Mesenchymal stem cell (in vitro differentiated cells and primary cell): ENCODE measurements at regions not wholly inside any gene's neighbourhood (a gene's known extent, or its start where the extent isn't known, plus 50 kb on each side); places are given as distances from the start of the nearest gene placed in this dataset.

Experiments used
- DNase-seq: peaks from one replicate; pipeline ENCODE4 v3.0.0-alpha.2; 2013
- H2AFZ ChIP-seq: one replicate; pipeline ENCODE4 v1.6.1; 2013; ENCODE audit warnings: low read depth, mild to moderate bottlenecking, control low read depth, inconsistent platforms, low read length, moderate library complexity
- H2AK5ac ChIP-seq: 2 replicates; pipeline ENCODE4 v1.6.1; 2013; ENCODE audit warnings: low read length, moderate library complexity, mild to moderate bottlenecking, inconsistent platforms; ENCODE audit not compliant: severe bottlenecking
- H2BK120ac ChIP-seq: one replicate; pipeline ENCODE4 v1.6.1; 2013; ENCODE audit warnings: low read depth, mild to moderate bottlenecking, inconsistent platforms, low read length, moderate library complexity
- H2BK12ac ChIP-seq, 2 experiments: one replicate each; pipeline ENCODE4 v1.6.1; 2013; ENCODE audit warnings: inconsistent platforms in 2 of 2, low read length in 2 of 2, mild to moderate bottlenecking in 2 of 2, moderate library complexity in 2 of 2, control low read depth in 1 of 2
- H2BK15ac ChIP-seq: one replicate; pipeline ENCODE4 v1.6.1; 2013; ENCODE audit warnings: mild to moderate bottlenecking, low read depth, inconsistent platforms; ENCODE audit not compliant: poor library complexity, severe bottlenecking
- H2BK5ac ChIP-seq: 2 replicates; pipeline ENCODE4 v1.6.1; 2013; ENCODE audit warnings: low read depth, mild to moderate bottlenecking, low read length, control low read depth, inconsistent platforms; ENCODE audit not compliant: poor library complexity, severe bottlenecking
- H3K14ac ChIP-seq, 2 experiments: one replicate each; pipeline ENCODE4 v1.6.1; 2013; ENCODE audit warnings: inconsistent platforms in 2 of 2, low read length in 2 of 2, control low read depth in 1 of 2, mild to moderate bottlenecking in 1 of 2, moderate library complexity in 1 of 2
- H3K18ac ChIP-seq, 2 experiments: one replicate each; pipeline ENCODE4 v1.6.1; 2013; ENCODE audit warnings: inconsistent platforms in 2 of 2, low read length in 2 of 2, control low read depth in 1 of 2, low read depth in 1 of 2, mild to moderate bottlenecking in 1 of 2
- H3K23ac ChIP-seq, 2 experiments: one replicate each; pipeline ENCODE4 v1.6.1; 2013; ENCODE audit warnings: inconsistent platforms in 2 of 2, low read length in 2 of 2, mild to moderate bottlenecking in 2 of 2, moderate library complexity in 2 of 2, control low read depth in 1 of 2
- H3K27ac ChIP-seq: 2 replicates; pipeline ENCODE4 v1.5.1; 2013; ENCODE audit warnings: mild to moderate bottlenecking, moderate library complexity, low read length, control low read depth, inconsistent platforms; ENCODE audit not compliant: poor library complexity, severe bottlenecking
- H3K27me3 ChIP-seq, 2 experiments: 2 replicates each; pipeline versions ENCODE4 v1.6.1 to v1.7.0; 2013; ENCODE audit warnings: low read length in 2 of 2, mild to moderate bottlenecking in 2 of 2, moderate library complexity in 2 of 2, control low read depth in 1 of 2, inconsistent platforms in 1 of 2; ENCODE audit not compliant: control insufficient read depth in 1 of 2, insufficient read depth in 1 of 2
- H3K36me3 ChIP-seq, 2 experiments: 2 replicates each; pipeline versions ENCODE4 v1.6.1 to v1.7.0; 2013; ENCODE audit warnings: low read length in 2 of 2, control low read depth in 1 of 2, inconsistent platforms in 1 of 2, low read depth in 1 of 2, mild to moderate bottlenecking in 1 of 2; ENCODE audit not compliant: insufficient read depth in 2 of 2, control insufficient read depth in 1 of 2
- H3K4ac ChIP-seq, 2 experiments: one replicate each; pipeline ENCODE4 v1.6.1; 2013; ENCODE audit warnings: inconsistent platforms in 2 of 2, low read length in 2 of 2, mild to moderate bottlenecking in 2 of 2, moderate library complexity in 2 of 2, control low read depth in 1 of 2, low read depth in 1 of 2
- H3K4me1 ChIP-seq: 2 replicates; pipeline ENCODE4 v1.6.1; 2013; ENCODE audit warnings: low read depth, low read length, control low read depth; ENCODE audit not compliant: control insufficient read depth, insufficient read depth
- H3K4me2 ChIP-seq: 2 replicates; pipeline ENCODE4 v1.6.1; 2013; ENCODE audit warnings: low read length, mild to moderate bottlenecking, inconsistent platforms; ENCODE audit not compliant: poor library complexity, severe bottlenecking
- H3K4me3 ChIP-seq, 2 experiments: 2 replicates each; pipeline versions ENCODE4 v1.5.1 to v1.7.0; 2013; ENCODE audit warnings: low read length in 2 of 2, mild to moderate bottlenecking in 2 of 2, control low read depth in 1 of 2, low read depth in 1 of 2; ENCODE audit not compliant: insufficient read depth in 1 of 2
- H3K79me1 ChIP-seq: replicated peaks from 2 replicates; pipeline ENCODE4 v1.6.1; 2013; ENCODE audit warnings: mild to moderate bottlenecking, control low read depth, low read length, inconsistent platforms; ENCODE audit not compliant: poor library complexity, severe bottlenecking
- H3K9ac ChIP-seq: 2 replicates; pipeline ENCODE4 v1.7.0; 2013; ENCODE audit warnings: mild to moderate bottlenecking, low read length, moderate library complexity
- H3K9me3 ChIP-seq: 2 replicates; pipeline ENCODE4 v1.7.0; 2013; ENCODE audit warnings: mild to moderate bottlenecking, low read length; ENCODE audit not compliant: control insufficient read depth
- H4K8ac ChIP-seq: one replicate; pipeline ENCODE4 v1.6.1; 2013; ENCODE audit warnings: inconsistent platforms, mild to moderate bottlenecking, low read length, moderate library complexity
- H4K91ac ChIP-seq: one replicate; pipeline ENCODE4 v1.6.1; 2013; ENCODE audit warnings: mild to moderate bottlenecking, low read length, inconsistent platforms
- WGBS: methylation state at CpG from one replicate; pipeline ENCODE4 v1.1.7; 2013; ENCODE audit warnings: mixed read lengths; 5-methylcytosine and 5-hydroxymethylcytosine counted together

DNA sequence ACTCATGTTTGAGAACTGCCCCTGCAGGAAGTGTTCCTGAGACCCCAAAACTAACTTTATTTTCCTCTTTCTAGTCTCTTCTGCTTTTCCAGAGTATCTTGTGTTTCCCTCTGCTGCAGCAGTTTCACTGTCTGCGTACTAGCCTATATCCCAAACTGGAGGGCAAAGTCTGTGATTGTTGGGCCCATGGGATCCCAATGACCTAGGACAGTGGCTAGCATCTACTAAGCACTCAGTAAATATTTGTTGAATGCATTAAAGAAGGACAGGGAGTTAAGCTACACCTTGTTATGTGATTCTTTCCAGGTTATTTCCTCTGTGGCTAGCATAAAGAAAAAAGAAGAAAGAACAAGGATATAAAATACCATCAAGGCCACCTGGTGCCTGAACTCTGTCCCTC is 210.6 kb upstream of the PHYHIPL start:
- Histone ChIP-seq H3K9ac (no peak overlapping the region), H4K8ac (no peak overlapping the region), H3K14ac (no peak overlapping the region), H3K27me3 (peaks cover 2 to 50% of the 10 kb centered on the region in 2 experiments), H3K23ac (no peak overlapping the region), H3K4me1 (peaks cover 9% of the 10 kb centered on the region), H3K79me1 (no peaks in the 10 kb centered on the region), H2BK120ac (no peak overlapping the region), H2BK12ac (no peak overlapping the region), H3K4ac (no peak overlapping the region), H3K27ac (no peak overlapping the region), H2AK5ac (no peak overlapping the region), H3K36me3 (no peaks in the 10 kb centered on the region), H3K4me2 (no peak overlapping the region), H2BK5ac (no peak overlapping the region), H3K4me3 (no peak overlapping the region), H2AFZ (no peak overlapping the region), H2BK15ac (no peak overlapping the region), H4K91ac (no peak overlapping the region), H3K9me3 (peaks cover 5% of the 10 kb centered on the region), H3K18ac (no peak overlapping the region)
- no peak for DNase-seq
- WGBS, result 92% methylated on average over 1 of the region's 1 CpG

DNA sequence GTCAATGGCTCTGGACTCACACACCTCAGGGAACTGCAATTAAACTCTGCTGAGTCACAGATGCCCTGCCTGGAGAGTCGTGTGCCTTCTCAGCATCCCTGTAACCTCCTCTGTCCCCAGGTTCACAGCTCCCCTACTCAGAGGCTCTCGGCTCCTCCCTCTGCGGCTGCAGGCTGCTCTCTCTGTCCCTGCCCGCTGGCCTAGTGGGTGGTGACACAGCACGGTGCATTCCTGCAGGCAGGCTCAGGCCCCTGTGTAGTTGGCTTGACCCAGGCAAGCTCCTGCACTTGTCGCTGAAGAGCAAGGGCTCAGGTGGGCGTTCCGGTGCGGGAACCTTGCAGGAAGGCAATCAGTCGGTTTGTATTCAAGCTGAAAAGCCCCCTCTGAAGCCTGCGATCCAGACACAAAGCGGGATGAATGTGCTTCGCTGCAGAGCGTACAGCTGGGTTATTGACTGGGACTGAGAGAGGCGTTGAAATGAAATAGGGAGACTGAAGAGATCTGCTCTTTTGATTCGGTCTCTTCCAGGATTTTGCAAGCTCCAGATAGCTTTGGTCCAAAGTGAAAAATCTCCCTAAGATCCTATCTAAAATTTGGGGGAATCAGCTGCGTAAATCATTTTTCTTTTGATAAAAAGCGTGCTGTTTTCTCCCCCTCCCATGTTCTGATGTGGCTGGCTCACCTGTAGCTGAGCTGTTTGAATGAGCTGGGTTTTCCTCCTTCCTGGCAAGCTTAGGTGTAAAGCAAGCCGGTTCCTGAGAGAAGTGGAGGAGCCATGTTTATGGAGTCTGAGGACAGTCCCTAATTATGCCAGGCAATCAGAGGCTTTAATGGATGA is 208.7 kb upstream of the PHYHIPL start:
- H3K14ac ChIP-seq, result no peak overlapping the region
- H3K27ac ChIP-seq, result no peak overlapping the region
- H3K23ac ChIP-seq, result no peak overlapping the region
- no peak overlapping the region for H4K91ac ChIP-seq
- H2BK120ac ChIP-seq, result no peak overlapping the region
- H2AFZ ChIP-seq, result no peak overlapping the region
- WGBS, result 30% methylated on average over 19 of the region's 19 CpGs
- no peak overlapping the region for H3K9ac ChIP-seq
- peaks cover 2 to 46% of the 10 kb centered on the region in 2 experiments for H3K27me3 ChIP-seq
- no peak overlapping the region for H2BK15ac ChIP-seq
- no peak overlapping the region for H2AK5ac ChIP-seq
- no peak overlapping the region for H3K18ac ChIP-seq
- H3K79me1 ChIP-seq, result no peaks in the 10 kb centered on the region
- no peak overlapping the region for H3K4ac ChIP-seq
- H2BK5ac ChIP-seq, result no peak overlapping the region
- peaks cover 9% of the 10 kb centered on the region for H3K4me1 ChIP-seq
- H3K9me3 ChIP-seq, result no peaks in the 10 kb centered on the region
- no peak overlapping the region for H4K8ac ChIP-seq
- no peaks in the 10 kb centered on the region for H3K36me3 ChIP-seq
- H2BK12ac ChIP-seq, result no peak overlapping the region
- H3K4me3 ChIP-seq, result no peak overlapping the region
- DNase-seq, result peak; percentile 6
- peak overlapping the region; percentile 53 for H3K4me2 ChIP-seq

DNA sequence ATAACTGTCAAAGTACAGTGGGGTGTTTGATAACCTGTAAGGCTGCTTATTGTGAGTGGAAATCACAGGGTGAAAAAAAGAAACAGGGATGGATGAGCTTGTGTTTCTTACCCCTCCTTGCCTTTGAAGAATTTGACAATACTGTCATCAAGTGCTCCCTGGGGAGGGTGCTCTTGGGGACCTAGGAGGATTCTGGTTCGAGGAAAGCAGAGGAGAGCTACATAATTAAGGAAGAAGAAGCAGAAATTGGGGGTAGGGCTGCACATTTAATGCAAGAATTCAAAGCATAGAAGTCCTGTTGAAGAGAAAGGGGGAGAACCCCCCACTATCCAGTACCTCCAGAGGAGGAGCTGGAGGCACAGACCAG is 208.1 kb upstream of the PHYHIPL start:
- no peaks in the 10 kb centered on the region for H3K79me1 ChIP-seq
- H3K18ac ChIP-seq, result no peak overlapping the region
- H3K9me3 ChIP-seq, result no peaks in the 10 kb centered on the region
- H2BK12ac ChIP-seq, result no peak overlapping the region
- no peaks in the 10 kb centered on the region for H3K36me3 ChIP-seq
- no peak overlapping the region for H4K8ac ChIP-seq
- peaks cover 2 to 46% of the 10 kb centered on the region in 2 experiments for H3K27me3 ChIP-seq
- no peak overlapping the region for H3K4me2 ChIP-seq
- no peak overlapping the region for H3K27ac ChIP-seq
- H3K4me1 ChIP-seq, result peaks cover 9% of the 10 kb centered on the region
- 64% methylated on average over 1 of the region's 1 CpG for WGBS
- H2BK15ac ChIP-seq, result no peak overlapping the region
- H3K9ac ChIP-seq, result no peak overlapping the region
- no peak overlapping the region for H2BK5ac ChIP-seq
- H3K4me3 ChIP-seq, result no peak overlapping the region
- no peak overlapping the region for H3K23ac ChIP-seq
- H3K4ac ChIP-seq, result no peak overlapping the region
- no peak for DNase-seq
- no peak overlapping the region for H4K91ac ChIP-seq
- H2AK5ac ChIP-seq, result no peak overlapping the region
- no peak overlapping the region for H2AFZ ChIP-seq
- no peak overlapping the region for H2BK120ac ChIP-seq
- H3K14ac ChIP-seq, result no peak overlapping the region

DNA sequence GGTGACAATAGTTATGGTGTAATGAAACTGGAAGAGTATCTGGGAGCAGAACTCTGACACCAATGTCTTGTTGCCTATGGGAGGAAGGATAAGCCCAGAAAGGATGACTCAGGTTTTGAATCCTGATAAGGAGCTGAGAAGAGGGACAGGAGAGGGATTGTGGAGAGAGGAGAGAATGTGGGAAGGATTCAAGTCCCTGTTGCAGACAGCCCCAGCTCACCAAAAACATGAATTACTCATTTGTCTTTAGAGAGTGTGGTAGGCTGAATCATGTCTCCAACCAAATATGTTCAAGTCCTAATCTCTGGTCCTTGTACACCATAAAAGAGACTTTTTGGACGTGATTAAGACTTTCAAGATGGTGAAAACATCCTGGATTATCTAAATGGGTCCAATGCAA is 206.9 kb upstream of the PHYHIPL start:
- no peak overlapping the region for H3K14ac ChIP-seq
- no peak overlapping the region for H3K4me3 ChIP-seq
- no peak overlapping the region for H2BK12ac ChIP-seq
- DNase-seq, result no peak
- H2BK120ac ChIP-seq, result no peak overlapping the region
- no peaks in the 10 kb centered on the region for H3K9me3 ChIP-seq
- H3K27me3 ChIP-seq, result peaks cover 2 to 37% of the 10 kb centered on the region in 2 experiments
- H4K91ac ChIP-seq, result no peak overlapping the region
- H2BK15ac ChIP-seq, result no peak overlapping the region
- no peak overlapping the region for H2AFZ ChIP-seq
- no peak overlapping the region for H3K4me2 ChIP-seq
- no peak overlapping the region for H3K9ac ChIP-seq
- H3K27ac ChIP-seq, result no peak overlapping the region
- WGBS, result 50% methylated on average over 1 of the region's 1 CpG
- H3K79me1 ChIP-seq, result no peaks in the 10 kb centered on the region
- H3K18ac ChIP-seq, result no peak overlapping the region
- no peak overlapping the region for H2BK5ac ChIP-seq
- H3K36me3 ChIP-seq, result no peaks in the 10 kb centered on the region
- no peak overlapping the region for H3K23ac ChIP-seq
- no peak overlapping the region for H3K4ac ChIP-seq
- H4K8ac ChIP-seq, result no peak overlapping the region
- peaks cover 5% of the 10 kb centered on the region for H3K4me1 ChIP-seq
- H2AK5ac ChIP-seq, result no peak overlapping the region
